Kidney epithelial cell (primary cell): ENCODE measurements at regions not wholly inside any gene's neighbourhood (a gene's known extent, or its start where the extent isn't known, plus 50 kb on each side); places are given as distances from the start of the nearest gene placed in this dataset.

Experiments
- DNase-seq: peaks from one replicate; pipeline ENCODE4 v3.0.0-alpha.2; 2010; ENCODE audit warnings: low read depth
- H3K27me3 ChIP-seq: 2 replicates; pipeline ENCODE4 v1.6.0; 2011; ENCODE audit warnings: low read length; ENCODE audit not compliant: control insufficient read depth, insufficient read depth
- H3K36me3 ChIP-seq: 2 replicates; pipeline ENCODE4 v1.5.1; 2011; ENCODE audit warnings: low read length; ENCODE audit not compliant: control insufficient read depth, insufficient read depth
- H3K4me3 ChIP-seq: 2 replicates; pipeline ENCODE4 v1.5.1; 2011; ENCODE audit warnings: low read depth, mild to moderate bottlenecking, control low read depth, low read length
- TF ChIP-seq, protein P1 (sequence below): IDR thresholded peaks from 2 replicates; pipeline ENCODE4 v1.5.1; 2011; ENCODE audit warnings: mild to moderate bottlenecking, moderate library complexity, low read length, control low read depth, inconsistent platforms; ENCODE audit not compliant: insufficient read depth, poor library complexity, severe bottlenecking

GRCh38 chr6:6832439-6832838 lies 243.9 kb downstream of the LY86 start:
- no peaks in the 10 kb centered on the region for H3K36me3 ChIP-seq
- DNase-seq, result no peak
- TF ChIP-seq, protein P1, sequence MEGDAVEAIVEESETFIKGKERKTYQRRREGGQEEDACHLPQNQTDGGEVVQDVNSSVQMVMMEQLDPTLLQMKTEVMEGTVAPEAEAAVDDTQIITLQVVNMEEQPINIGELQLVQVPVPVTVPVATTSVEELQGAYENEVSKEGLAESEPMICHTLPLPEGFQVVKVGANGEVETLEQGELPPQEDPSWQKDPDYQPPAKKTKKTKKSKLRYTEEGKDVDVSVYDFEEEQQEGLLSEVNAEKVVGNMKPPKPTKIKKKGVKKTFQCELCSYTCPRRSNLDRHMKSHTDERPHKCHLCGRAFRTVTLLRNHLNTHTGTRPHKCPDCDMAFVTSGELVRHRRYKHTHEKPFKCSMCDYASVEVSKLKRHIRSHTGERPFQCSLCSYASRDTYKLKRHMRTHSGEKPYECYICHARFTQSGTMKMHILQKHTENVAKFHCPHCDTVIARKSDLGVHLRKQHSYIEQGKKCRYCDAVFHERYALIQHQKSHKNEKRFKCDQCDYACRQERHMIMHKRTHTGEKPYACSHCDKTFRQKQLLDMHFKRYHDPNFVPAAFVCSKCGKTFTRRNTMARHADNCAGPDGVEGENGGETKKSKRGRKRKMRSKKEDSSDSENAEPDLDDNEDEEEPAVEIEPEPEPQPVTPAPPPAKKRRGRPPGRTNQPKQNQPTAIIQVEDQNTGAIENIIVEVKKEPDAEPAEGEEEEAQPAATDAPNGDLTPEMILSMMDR, result no peak
- H3K27me3 ChIP-seq, result peaks cover 2% of the 10 kb centered on the region
- no peak overlapping the region for H3K4me3 ChIP-seq

DNA sequence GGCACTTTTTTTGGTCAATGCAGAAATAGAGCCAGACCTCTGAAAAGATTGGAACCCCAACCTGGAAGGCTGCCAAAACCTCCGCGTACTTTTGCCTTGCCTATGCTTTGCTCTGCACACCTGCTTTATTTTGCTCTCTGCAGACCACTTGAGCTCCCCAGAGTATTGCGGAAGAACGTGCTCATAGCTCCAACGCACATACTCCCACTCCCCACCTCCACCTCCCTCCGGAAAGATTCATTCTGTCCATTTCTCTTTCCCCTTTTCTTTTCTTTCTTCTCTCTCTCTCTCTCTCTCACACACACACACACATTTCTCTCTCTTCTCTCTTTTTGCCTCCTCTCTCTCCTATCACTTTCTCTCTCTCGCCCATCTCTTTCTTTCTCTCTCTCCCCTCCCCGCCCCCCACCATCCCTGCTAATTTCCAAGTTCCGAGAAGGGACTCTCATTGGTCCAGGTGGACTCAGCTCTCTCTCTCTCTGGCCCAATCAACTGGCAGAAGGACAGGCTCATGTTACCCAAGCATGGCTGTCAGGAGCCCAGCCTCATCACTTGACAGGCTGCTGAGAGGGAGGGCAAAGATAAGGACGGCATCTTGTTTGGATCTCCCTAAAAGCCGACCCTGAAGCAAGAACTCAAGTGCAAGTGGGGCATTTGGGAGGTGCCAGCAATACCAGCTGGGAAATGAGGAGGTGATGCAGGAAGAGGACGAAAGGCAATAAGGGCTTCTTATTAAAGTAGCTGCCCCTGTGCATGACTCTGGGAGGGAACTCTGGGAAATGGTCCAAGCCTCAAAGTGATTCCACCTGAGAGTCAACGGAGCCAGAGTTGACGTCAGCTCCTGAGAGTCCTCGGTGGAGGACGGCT lies 246.1 kb downstream of the LY86 start:
- no peak overlapping the region for H3K4me3 ChIP-seq
- TF ChIP-seq, protein P1, result no peak
- H3K27me3 ChIP-seq, result peaks cover 2% of the 10 kb centered on the region
- DNase-seq, result no peak
- H3K36me3 ChIP-seq, result no peaks in the 10 kb centered on the region

DNA sequence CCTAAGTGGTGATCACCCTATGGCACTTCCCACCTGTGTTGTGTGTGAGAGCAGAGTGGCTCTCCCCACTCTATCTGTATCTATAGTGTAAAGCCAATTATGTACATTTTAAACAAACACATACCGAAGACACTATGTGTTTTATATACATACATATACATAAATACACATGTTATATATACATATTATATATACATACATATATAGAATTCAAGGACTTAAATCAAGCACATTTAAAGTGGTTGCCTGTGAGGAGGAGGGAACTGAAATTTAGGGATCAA lies 246.6 kb downstream of the LY86 start:
- H3K27me3 ChIP-seq, result peaks cover 2% of the 10 kb centered on the region
- H3K36me3 ChIP-seq, result no peaks in the 10 kb centered on the region
- no peak overlapping the region for H3K4me3 ChIP-seq
- TF ChIP-seq, protein P1, result no peak
- DNase-seq, result no peak

GRCh38 chr6:6836609-6837406 lies 248.3 kb downstream of the LY86 start:
- TF ChIP-seq, protein P1, result no peak
- no peaks in the 10 kb centered on the region for H3K36me3 ChIP-seq
- no peak for DNase-seq
- peaks cover 2% of the 10 kb centered on the region for H3K27me3 ChIP-seq
- no peak overlapping the region for H3K4me3 ChIP-seq

DNA sequence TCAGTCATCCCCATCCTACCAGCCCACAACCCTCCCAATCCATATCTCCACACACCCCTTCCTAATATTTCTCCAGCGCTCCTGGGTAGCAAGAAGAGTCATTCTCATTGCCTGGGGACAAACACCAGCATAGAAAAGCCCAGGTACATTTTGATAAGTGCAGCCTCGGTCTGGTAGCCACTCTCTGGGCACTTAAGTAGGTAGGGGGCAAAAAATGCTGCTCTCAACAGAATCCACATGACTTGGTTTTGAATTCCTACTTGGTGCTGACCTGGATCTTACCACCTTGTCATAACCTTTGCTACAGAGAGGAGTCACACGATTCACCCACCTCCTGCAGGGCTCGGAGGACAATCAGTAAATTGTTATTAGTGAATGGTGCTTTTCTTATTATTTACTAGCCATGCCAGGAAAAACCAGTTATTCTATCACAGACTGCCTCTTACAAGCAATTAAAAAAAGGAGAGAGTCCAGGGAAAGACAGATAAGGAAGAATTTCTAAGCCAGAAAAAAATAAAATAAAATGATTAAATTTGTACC lies 249.1 kb downstream of the LY86 start:
- TF ChIP-seq, protein P1, result no peak
- no peak for DNase-seq

More for the DNA sequence above, 249.1 kb downstream of the LY86 start:
- Histone ChIP-seq H3K4me3 (no peak overlapping the region), H3K36me3 (no peaks in the 10 kb centered on the region), H3K27me3 (peaks cover 2% of the 10 kb centered on the region)
